MM.1S (cell line): ENCODE measurements at regions not wholly inside any gene's neighbourhood (a gene's known extent, or its start where the extent isn't known, plus 50 kb on each side); places are given as distances from the start of the nearest gene placed in this dataset.
"Not testable (repeated sequence)": the region's sequence is repeated elsewhere in the genome, so short reads cannot be mapped to it uniquely, and the experiment has no call there.

Source experiments
- DNase-seq: peaks from one replicate; pipeline ENCODE4 v3.0.0-alpha.2; 2015
- H2AFZ ChIP-seq: fragments of 300-600 bp; sonication (generic); 2 replicates; pipeline ENCODE4 v1.6.0; 2016; ENCODE audit warnings: antibody characterized with exemption, low read length
- H3F3A ChIP-seq: fragments of 300-600 bp; sonication (generic); 2 replicates; pipeline ENCODE4 v1.6.1; 2016; ENCODE audit warnings: mild to moderate bottlenecking, antibody characterized with exemption, low read length, moderate library complexity, mixed read lengths; ENCODE audit not compliant: insufficient read depth
- H3K27ac ChIP-seq: fragments of 300-600 bp; sonication (generic); 2 replicates; pipeline ENCODE4 v1.5.1; 2016; ENCODE audit warnings: mild to moderate bottlenecking, low read length
- H3K27me3 ChIP-seq: fragments of 300-600 bp; sonication (generic); replicated peaks from 2 replicates; pipeline ENCODE4 v1.6.0; 2016; ENCODE audit warnings: low read length; ENCODE audit not compliant: insufficient read depth
- H3K36me3 ChIP-seq: fragments of 300-600 bp; sonication (generic); replicated peaks from 2 replicates; pipeline ENCODE4 v1.6.1; 2016; ENCODE audit warnings: mild to moderate bottlenecking, low read length, mixed read lengths; ENCODE audit not compliant: insufficient read depth
- H3K4me1 ChIP-seq: fragments of 300-600 bp; sonication (generic); 2 replicates; pipeline ENCODE4 v1.6.1; 2016; ENCODE audit warnings: low read length, mixed read lengths
- H3K4me2 ChIP-seq: fragments of 300-600 bp; sonication (generic); 2 replicates; pipeline ENCODE4 v1.6.0; 2016; ENCODE audit warnings: low read depth, low read length
- H3K4me3 ChIP-seq: fragments of 300-600 bp; sonication (generic); 2 replicates; pipeline ENCODE4 v1.5.1; 2016; ENCODE audit warnings: low read length, mixed read lengths
- H3K79me2 ChIP-seq: fragments of 300-600 bp; sonication (generic); 2 replicates; pipeline ENCODE4 v1.6.1; 2016; ENCODE audit warnings: mixed run types, low read length, mixed read lengths
- H3K9ac ChIP-seq: fragments of 300-600 bp; sonication (generic); 2 replicates; pipeline ENCODE4 v1.6.1; 2016; ENCODE audit warnings: low read length, mixed read lengths
- H3K9me2 ChIP-seq: fragments of 300-600 bp; sonication (generic); replicated peaks from 2 replicates; pipeline ENCODE4 v1.6.1; 2016; ENCODE audit warnings: mild to moderate bottlenecking, low read length, mixed read lengths; ENCODE audit not compliant: insufficient read depth
- H3K9me3 ChIP-seq: fragments of 300-600 bp; sonication (generic); replicated peaks from 2 replicates; pipeline ENCODE4 v1.6.1; 2016; ENCODE audit warnings: mild to moderate bottlenecking, low read length, mixed read lengths; ENCODE audit not compliant: insufficient read depth
- H4K20me1 ChIP-seq: fragments of 300-600 bp; sonication (generic); 2 replicates; pipeline ENCODE4 v1.6.1; 2016; ENCODE audit warnings: mild to moderate bottlenecking, low read length, moderate library complexity, mixed read lengths; ENCODE audit not compliant: insufficient read depth
- CTCF ChIP-seq: fragments of 300-600 bp; sonication (generic); IDR thresholded peaks from 2 replicates; pipeline ENCODE4 v1.5.1; 2016; ENCODE audit warnings: antibody characterized with exemption, low read length, mixed read lengths
- EZH2 ChIP-seq: fragments of 300-600 bp; sonication (generic); optimal IDR thresholded peaks from 2 replicates; pipeline ENCODE3; 2017; ENCODE audit warnings: low read depth, mild to moderate bottlenecking, antibody characterized with exemption, low read length, mixed read lengths
- EZH2phosphoT487 ChIP-seq: fragments of 300-600 bp; sonication (generic); IDR thresholded peaks from 2 replicates; pipeline ENCODE4 v1.6.1; 2018; ENCODE audit warnings: antibody characterized with exemption, low read length

- Histone ChIP-seq H3F3A (no peaks in the 10 kb centered on the region), H3K36me3 (no peaks in the 10 kb centered on the region), H3K27me3 (no peaks in the 10 kb centered on the region), H2AFZ (no peak overlapping the region), H3K27ac (no peak overlapping the region), H3K9me3 (no peaks in the 10 kb centered on the region), H3K4me1 (no peaks in the 10 kb centered on the region), H4K20me1 (no peaks in the 10 kb centered on the region), H3K9me2 (no peaks in the 10 kb centered on the region), H3K9ac (no peak overlapping the region), H3K4me3 (no peak overlapping the region), H3K79me2 (no peaks in the 10 kb centered on the region), H3K4me2 (no peak overlapping the region)
- no peak for DNase-seq
- no peak for TF ChIP-seq CTCF
- TF ChIP-seq EZH2: no peak
- TF ChIP-seq EZH2phosphoT487: no peak
These were observed 66.1 kb upstream of the SLC44A3 start for GRCh38 chr1:94754095-94754494.

- Histone ChIP-seq H3K9me3 (no peaks in the 10 kb centered on the region), H3K27me3 (no peaks in the 10 kb centered on the region), H3K4me3 (no peak overlapping the region), H3K4me2 (no peak overlapping the region), H3F3A (no peaks in the 10 kb centered on the region), H3K4me1 (no peaks in the 10 kb centered on the region), H4K20me1 (no peaks in the 10 kb centered on the region), H3K27ac (no peak overlapping the region), H3K79me2 (no peaks in the 10 kb centered on the region), H2AFZ (no peak overlapping the region), H3K9me2 (no peaks in the 10 kb centered on the region), H3K36me3 (no peaks in the 10 kb centered on the region), H3K9ac (no peak overlapping the region)
- DNase-seq: no peak
- TF ChIP-seq EZH2phosphoT487 (no peak), CTCF (no peak), EZH2 (no peak)
These were observed 66.8 kb upstream of the SLC44A3 start for GRCh38 chr1:94753171-94753972.

GRCh38 chr1:94751483-94751882, 68.7 kb upstream of the SLC44A3 start:
- not testable (repeated sequence) for H3K9ac ChIP-seq, H3K4me2 ChIP-seq, DNase-seq, H3K27me3 ChIP-seq, H3K9me2 ChIP-seq, H3K27ac ChIP-seq, H3K36me3 ChIP-seq, H3K79me2 ChIP-seq, H3F3A ChIP-seq, H4K20me1 ChIP-seq, H3K4me1 ChIP-seq, H3K9me3 ChIP-seq, H3K4me3 ChIP-seq, H2AFZ ChIP-seq

- Histone ChIP-seq H3K36me3 (no peaks in the 10 kb centered on the region), H3K4me1 (no peaks in the 10 kb centered on the region), H3K4me3 (no peak overlapping the region), H3K4me2 (no peak overlapping the region), H3K79me2 (no peaks in the 10 kb centered on the region), H3F3A (no peaks in the 10 kb centered on the region), H4K20me1 (no peaks in the 10 kb centered on the region), H3K9me2 (no peaks in the 10 kb centered on the region), H3K27me3 (no peaks in the 10 kb centered on the region), H3K9me3 (no peaks in the 10 kb centered on the region), H3K9ac (no peak overlapping the region), H3K27ac (no peak overlapping the region), H2AFZ (no peak overlapping the region)
- TF ChIP-seq EZH2phosphoT487: no peak
- TF ChIP-seq EZH2: no peak
- no peak for TF ChIP-seq CTCF
- no peak for DNase-seq
These were observed 73.3 kb upstream of the SLC44A3 start for GRCh38 chr1:94746635-94747525.
